Thymus (tissue), 11 donors: ENCODE measurements at regions not wholly inside any gene's neighbourhood (a gene's known extent, or its start where the extent isn't known, plus 50 kb on each side); places are given as distances from the start of the nearest gene placed in this dataset.
"Not testable (repeated sequence)": the region's sequence is repeated elsewhere in the genome, so short reads cannot be mapped to it uniquely, and the experiment has no call there.

Source experiments
- DNase-seq, 9 donors: peaks; one replicate each; pipeline ENCODE4 v3.0.0-alpha.2; 2013; ENCODE audit warnings: low spot score in 9 of 9, low read depth in 6 of 9, missing footprints in 1 of 9
- H3K27ac ChIP-seq, 2 donors: one replicate each; pipeline ENCODE4 v1.5.1; 2013; ENCODE audit warnings: control low read depth in 1 of 2, low read depth in 1 of 2, low read length in 1 of 2, mild to moderate bottlenecking in 1 of 2, moderate library complexity in 1 of 2
- H3K27me3 ChIP-seq, 2 donors: one replicate each; pipeline ENCODE4 v1.5.1; 2013; ENCODE audit warnings: low read length in 1 of 2; ENCODE audit not compliant: control insufficient read depth in 2 of 2, insufficient read depth in 1 of 2
- H3K36me3 ChIP-seq, 2 donors: one replicate each; pipeline ENCODE4 v1.5.1; 2013; ENCODE audit warnings: low read length in 1 of 2, mild to moderate bottlenecking in 1 of 2, moderate library complexity in 1 of 2; ENCODE audit not compliant: control insufficient read depth in 2 of 2, insufficient read depth in 2 of 2
- H3K4me1 ChIP-seq, 2 donors: one replicate each; pipeline ENCODE4 v1.5.1; 2013; ENCODE audit warnings: low read length in 2 of 2; ENCODE audit not compliant: control insufficient read depth in 2 of 2, insufficient read depth in 2 of 2
- H3K4me3 ChIP-seq, 2 donors: one replicate each; pipeline ENCODE4 v1.5.1; 2013; ENCODE audit warnings: low read length in 2 of 2, control low read depth in 1 of 2, mild to moderate bottlenecking in 1 of 2
- H3K9me3 ChIP-seq, 2 donors: one replicate each; pipeline ENCODE4 v1.5.1; 2013; ENCODE audit warnings: low read length in 1 of 2, mild to moderate bottlenecking in 1 of 2; ENCODE audit not compliant: control insufficient read depth in 2 of 2, insufficient read depth in 1 of 2
- WGBS: extraction: QIAGEN DNeasy Blood & Tissue Kit; methylation state at CpG from one replicate; pipeline ENCODE4 v1.1.7; 2013; 5-methylcytosine and 5-hydroxymethylcytosine counted together
- donor health status: healthy.

- WGBS, result 45% methylated on average over 17 of the region's 17 CpGs
- Histone ChIP-seq H3K4me1 (no peaks in the 10 kb centered on the region), H3K36me3 (no peaks in the 10 kb centered on the region), H3K27me3 (no peaks in the 10 kb centered on the region), H3K27ac (no peak overlapping the region), H3K9me3 (no peaks in the 10 kb centered on the region), H3K4me3 (no peak overlapping the region)
- DNase-seq, result peak in 5 of 9 donors; percentile 4 to 30 (median 17)
Measured at GRCh38 chr15:26260517-26261133, 397.5 kb upstream of the ATP10A start.

GRCh38 chr15:26259581-26259980, 396.5 kb upstream of the ATP10A start:
- Histone ChIP-seq H3K27me3 (no peaks in the 10 kb centered on the region), H3K4me3 (no peak overlapping the region), H3K4me1 (no peaks in the 10 kb centered on the region), H3K36me3 (no peaks in the 10 kb centered on the region), H3K9me3 (no peaks in the 10 kb centered on the region), H3K27ac (no peak overlapping the region)
- DNase-seq, result no peak
- 67% methylated on average over 2 of the region's 2 CpGs for WGBS

- DNase-seq, H3K27me3 ChIP-seq, H3K4me1 ChIP-seq, H3K36me3 ChIP-seq, H3K4me3 ChIP-seq, H3K9me3 ChIP-seq, H3K27ac ChIP-seq: not testable (repeated sequence)
- WGBS, result 87% methylated on average over 11 of the region's 11 CpGs
Measured at GRCh38 chr15:26244782-26245181, 381.7 kb upstream of the ATP10A start.

GRCh38 chr15:26243382-26243781, 380.3 kb upstream of the ATP10A start:
- WGBS, result 93% methylated on average over 1 of the region's 1 CpG
- H3K27ac ChIP-seq, result no peak overlapping the region
- DNase-seq, result no peak
- H3K36me3 ChIP-seq, result no peaks in the 10 kb centered on the region
- H3K27me3 ChIP-seq, result no peaks in the 10 kb centered on the region
- H3K9me3 ChIP-seq, result peaks cover 0 to 1% of the 10 kb centered on the region in 2 donors
- no peak overlapping the region for H3K4me3 ChIP-seq
- H3K4me1 ChIP-seq, result no peaks in the 10 kb centered on the region

GRCh38 chr15:26242565-26243071, 379.5 kb upstream of the ATP10A start:
- no peaks in the 10 kb centered on the region for H3K27me3 ChIP-seq
- H3K9me3 ChIP-seq, result peaks cover 0 to 5% of the 10 kb centered on the region in 2 donors
- no peak overlapping the region for H3K4me3 ChIP-seq
- WGBS, result 78% methylated on average over 9 of the region's 9 CpGs
- no peak overlapping the region for H3K27ac ChIP-seq
- H3K36me3 ChIP-seq, result no peaks in the 10 kb centered on the region
- DNase-seq, result no peak
- H3K4me1 ChIP-seq, result no peaks in the 10 kb centered on the region

GRCh38 chr15:26235864-26236263, 372.7 kb upstream of the ATP10A start:
- no peak for DNase-seq
- 33% methylated on average over 3 of the region's 3 CpGs for WGBS
- H3K4me3 ChIP-seq, result no peak overlapping the region
- H3K27ac ChIP-seq, result no peak overlapping the region
- no peaks in the 10 kb centered on the region for H3K4me1 ChIP-seq
- peaks cover 0 to 5% of the 10 kb centered on the region in 2 donors for H3K9me3 ChIP-seq
- no peaks in the 10 kb centered on the region for H3K36me3 ChIP-seq
- no peaks in the 10 kb centered on the region for H3K27me3 ChIP-seq

- Histone ChIP-seq H3K36me3 (no peaks in the 10 kb centered on the region), H3K4me3 (no peak overlapping the region), H3K27me3 (no peaks in the 10 kb centered on the region), H3K27ac (no peak overlapping the region), H3K4me1 (no peaks in the 10 kb centered on the region), H3K9me3 (peaks cover 0 to 5% of the 10 kb centered on the region in 2 donors)
- WGBS, result 41% methylated on average over 15 of the region's 15 CpGs
- no peak for DNase-seq
Measured at GRCh38 chr15:26234976-26235767, 372.0 kb upstream of the ATP10A start.

- no peak overlapping the region for H3K27ac ChIP-seq
- no peak overlapping the region for H3K4me3 ChIP-seq
Measured at GRCh38 chr15:26232691-26233090, 369.6 kb upstream of the ATP10A start.

GRCh38 chr15:26231096-26231495, 368.0 kb upstream of the ATP10A start:
- no peaks in the 10 kb centered on the region for H3K36me3 ChIP-seq
- no peaks in the 10 kb centered on the region for H3K4me1 ChIP-seq
- H3K4me3 ChIP-seq, result no peak overlapping the region
- H3K27ac ChIP-seq, result no peak overlapping the region
- 76% methylated on average over 6 of the region's 6 CpGs for WGBS
- H3K27me3 ChIP-seq, result no peaks in the 10 kb centered on the region
- no peak for DNase-seq
- peaks cover 2 to 4% of the 10 kb centered on the region in 2 donors for H3K9me3 ChIP-seq

More at GRCh38 chr15:26232691-26233090, 369.6 kb upstream of the ATP10A start:
- Histone ChIP-seq H3K4me1 (no peaks in the 10 kb centered on the region), H3K36me3 (no peaks in the 10 kb centered on the region), H3K9me3 (peaks cover 0 to 1% of the 10 kb centered on the region in 2 donors), H3K27me3 (no peaks in the 10 kb centered on the region)
- no peak for DNase-seq
